A673 (cell line): ENCODE measurements at regions not wholly inside any gene's neighbourhood (a gene's known extent, or its start where the extent isn't known, plus 50 kb on each side); places are given as distances from the start of the nearest gene placed in this dataset.

Experiments
- CTCF ChIP-seq: fragments of 300-800, 200-600 bp; sonication (generic); conservative IDR thresholded peaks from 2 replicates; pipeline ENCODE4 v1.5.1; 2017; ENCODE audit warnings: low read depth, mild to moderate bottlenecking, antibody characterized with exemption, low read length, moderate library complexity, mixed read lengths
- EZH2 ChIP-seq: fragments of 200-600 bp; sonication (generic); IDR thresholded peaks from 2 replicates; pipeline ENCODE4 v1.6.1; 2017; ENCODE audit warnings: borderline replicate concordance, low read depth, mild to moderate bottlenecking, mixed read lengths, antibody characterized with exemption, low read length; ENCODE audit not compliant: poor library complexity, severe bottlenecking

GRCh38 chr1:96999191-96999590, 277.6 kb downstream of the PTBP2 start:
- TF ChIP-seq CTCF (no peak), EZH2 (no peak)
